KMS-11 (cell line): ENCODE measurements at regions not wholly inside any gene's neighbourhood (a gene's known extent, or its start where the extent isn't known, plus 50 kb on each side); places are given as distances from the start of the nearest gene placed in this dataset.
"Not testable (repeated sequence)": the region's sequence is repeated elsewhere in the genome, so short reads cannot be mapped to it uniquely, and the experiment has no call there.

Experiments used
- H2AFZ ChIP-seq: fragments of 200-600 bp; sonication (generic); 2 replicates; pipeline ENCODE4 v1.6.1; 2016; ENCODE audit warnings: antibody characterized with exemption, mixed run types, low read depth
- H3K27ac ChIP-seq: fragments of 200-600 bp; sonication (generic); 2 replicates; pipeline ENCODE4 v1.6.1; 2016; ENCODE audit warnings: mild to moderate bottlenecking, mixed run types
- H3K27me3 ChIP-seq: fragments of 200-600 bp; sonication (generic); 2 replicates; pipeline ENCODE4 v1.6.1; 2017; ENCODE audit warnings: mild to moderate bottlenecking, low read depth, mixed run types, moderate library complexity; ENCODE audit not compliant: insufficient read depth
- H3K36me3 ChIP-seq: fragments of 200-600 bp; sonication (generic); 2 replicates; pipeline ENCODE4 v1.6.1; 2017; ENCODE audit warnings: mild to moderate bottlenecking, mixed run types; ENCODE audit not compliant: insufficient read depth
- H3K4me1 ChIP-seq: fragments of 200-600 bp; sonication (generic); 2 replicates; pipeline ENCODE4 v1.6.1; 2016; ENCODE audit warnings: mild to moderate bottlenecking, low read depth, mixed run types; ENCODE audit not compliant: poor library complexity, severe bottlenecking
- H3K4me2 ChIP-seq: fragments of 200-600 bp; sonication (generic); 2 replicates; pipeline ENCODE4 v1.7.0; 2016; ENCODE audit warnings: mild to moderate bottlenecking, mixed run types
- H3K4me3 ChIP-seq: fragments of 200-600 bp; sonication (generic); IDR thresholded peaks from 2 replicates; pipeline ENCODE4 v1.6.1; 2017; ENCODE audit warnings: low read depth, low read length, mixed read lengths; ENCODE audit not compliant: insufficient read depth
- H3K79me2 ChIP-seq: fragments of 200-600 bp; sonication (generic); 2 replicates; pipeline ENCODE4 v1.6.1; 2016; ENCODE audit warnings: low read depth, mixed run types; ENCODE audit not compliant: insufficient read depth
- H3K9ac ChIP-seq: fragments of 200-600 bp; sonication (generic); 2 replicates; pipeline ENCODE4 v1.6.1; 2016; ENCODE audit warnings: mild to moderate bottlenecking, mixed run types
- H4K20me1 ChIP-seq: fragments of 200-600 bp; sonication (generic); 2 replicates; pipeline ENCODE4 v1.6.1; 2016; ENCODE audit warnings: mild to moderate bottlenecking, mixed run types; ENCODE audit not compliant: insufficient read depth
- CTCF ChIP-seq: fragments of 200-600 bp; sonication (generic); conservative IDR thresholded peaks from 2 replicates; pipeline ENCODE4 v1.6.1; 2017; ENCODE audit warnings: low read depth, mild to moderate bottlenecking, antibody characterized with exemption, low read length, moderate library complexity, mixed read lengths

- Histone ChIP-seq H3K9ac (no peak overlapping the region), H3K27me3 (no peaks in the 10 kb centered on the region), H3K4me2 (no peak overlapping the region), H3K36me3 (no peaks in the 10 kb centered on the region), H3K4me3 (no peak overlapping the region), H3K27ac (no peak overlapping the region), H2AFZ (no peak overlapping the region), H3K4me1 (no peaks in the 10 kb centered on the region), H3K79me2 (no peaks in the 10 kb centered on the region), H4K20me1 (no peaks in the 10 kb centered on the region)
- TF ChIP-seq CTCF: no peak
Measured at GRCh38 chr11:122405547-122406341, 249.8 kb upstream of the UBASH3B start.

GRCh38 chr11:122404571-122404970 lies 251.0 kb upstream of the UBASH3B start:
- no peak overlapping the region for H3K9ac ChIP-seq
- no peak overlapping the region for H2AFZ ChIP-seq
- H3K36me3 ChIP-seq: no peaks in the 10 kb centered on the region
- no peaks in the 10 kb centered on the region for H4K20me1 ChIP-seq
- no peak overlapping the region for H3K4me2 ChIP-seq
- no peak overlapping the region for H3K4me3 ChIP-seq
- H3K79me2 ChIP-seq: no peaks in the 10 kb centered on the region
- TF ChIP-seq CTCF: no peak
- no peak overlapping the region for H3K27ac ChIP-seq
- H3K4me1 ChIP-seq: peaks cover 5% of the 10 kb centered on the region
- H3K27me3 ChIP-seq: no peaks in the 10 kb centered on the region

GRCh38 chr11:122401581-122401980 lies 253.9 kb upstream of the UBASH3B start:
- H3K4me2 ChIP-seq, H4K20me1 ChIP-seq, H3K4me3 ChIP-seq, H2AFZ ChIP-seq, H3K9ac ChIP-seq, H3K27me3 ChIP-seq, H3K36me3 ChIP-seq, H3K27ac ChIP-seq, H3K79me2 ChIP-seq: not testable (repeated sequence)
- H3K4me1 ChIP-seq: peaks cover 26% of the 10 kb centered on the region

- H2AFZ ChIP-seq: no peak overlapping the region
- H3K4me1 ChIP-seq: peaks cover 26% of the 10 kb centered on the region
- no peak overlapping the region for H3K9ac ChIP-seq
- no peaks in the 10 kb centered on the region for H4K20me1 ChIP-seq
- no peaks in the 10 kb centered on the region for H3K36me3 ChIP-seq
- no peak overlapping the region for H3K27ac ChIP-seq
- TF ChIP-seq CTCF: no peak
- H3K79me2 ChIP-seq: no peaks in the 10 kb centered on the region
- H3K4me3 ChIP-seq: no peak overlapping the region
- H3K27me3 ChIP-seq: no peaks in the 10 kb centered on the region
- peak overlapping the region; percentile 9; the same call in 1 of the 2 replicates for H3K4me2 ChIP-seq
Measured at GRCh38 chr11:122399375-122399774, 256.1 kb upstream of the UBASH3B start.

GRCh38 chr11:122398851-122399250 lies 256.7 kb upstream of the UBASH3B start:
- TF ChIP-seq CTCF: no peak
- Histone ChIP-seq H3K9ac (no peak overlapping the region), H3K36me3 (no peaks in the 10 kb centered on the region), H3K27me3 (no peaks in the 10 kb centered on the region), H3K27ac (no peak overlapping the region), H3K4me1 (peaks cover 26% of the 10 kb centered on the region), H3K79me2 (no peaks in the 10 kb centered on the region), H2AFZ (no peak overlapping the region), H4K20me1 (no peaks in the 10 kb centered on the region), H3K4me3 (no peak overlapping the region), H3K4me2 (no peak overlapping the region; the same call in 1 of the 2 replicates)
